ENCODE measurements at regions not wholly inside any gene's neighbourhood (a gene's known extent, or its start where the extent isn't known, plus 50 kb on each side); places are given as distances from the start of the nearest gene placed in this dataset.
"Not testable (repeated sequence)": the region's sequence is repeated elsewhere in the genome, so short reads cannot be mapped to it uniquely, and the experiment has no call there.

DNA sequence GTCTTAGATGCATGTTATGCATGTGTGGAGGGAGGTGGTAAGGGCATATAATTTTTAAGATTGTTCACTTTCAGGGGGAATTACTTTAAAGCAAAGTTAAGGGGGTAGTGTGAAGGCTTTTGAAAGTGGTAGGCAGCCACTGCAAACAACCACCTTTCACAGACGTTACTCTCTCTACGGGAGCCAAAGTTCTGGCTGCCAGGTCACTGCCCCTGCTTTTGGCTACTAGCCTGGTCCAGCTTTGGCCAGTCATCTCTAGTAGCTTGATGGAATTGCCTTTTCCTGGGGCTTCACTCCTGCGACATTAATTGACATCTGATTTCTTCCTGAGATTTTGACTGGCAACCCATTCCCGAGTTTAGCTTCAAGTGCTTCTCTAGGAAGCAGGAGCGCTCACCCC, 397.5 kb downstream of the CDH11 start:
- DNase-seq (ENCODE audit: low spot score), result no peak

DNA sequence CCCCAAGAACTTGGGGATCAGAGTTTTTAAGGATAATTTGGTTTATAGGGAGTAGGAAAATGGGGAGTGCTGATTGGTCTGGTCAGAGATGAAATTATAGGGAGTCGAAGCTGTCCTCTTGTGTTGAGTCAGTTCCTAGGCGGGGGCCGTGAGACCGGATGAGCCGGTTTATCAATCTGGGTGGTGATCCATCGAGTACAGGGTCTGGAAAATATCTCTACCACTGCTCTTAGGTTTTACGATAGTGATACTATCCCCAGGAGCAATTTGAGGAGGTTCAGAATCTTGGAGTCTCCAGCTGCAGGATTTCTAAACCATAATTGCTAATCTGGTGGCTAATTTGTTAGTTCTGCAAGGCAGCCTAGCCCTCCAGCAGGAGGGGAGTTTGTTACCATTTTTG, 403.4 kb downstream of the CDH11 start:
- no peak for DNase-seq (ENCODE audit: low spot score)

- DNase-seq (ENCODE audit: low spot score), result no peak
Measured at GRCh38 chr16:64717871-64718270, 404.0 kb downstream of the CDH11 start.

- DNase-seq (ENCODE audit: low spot score), result no peak
Measured at GRCh38 chr16:64715624-64716023, 406.2 kb downstream of the CDH11 start.

DNA sequence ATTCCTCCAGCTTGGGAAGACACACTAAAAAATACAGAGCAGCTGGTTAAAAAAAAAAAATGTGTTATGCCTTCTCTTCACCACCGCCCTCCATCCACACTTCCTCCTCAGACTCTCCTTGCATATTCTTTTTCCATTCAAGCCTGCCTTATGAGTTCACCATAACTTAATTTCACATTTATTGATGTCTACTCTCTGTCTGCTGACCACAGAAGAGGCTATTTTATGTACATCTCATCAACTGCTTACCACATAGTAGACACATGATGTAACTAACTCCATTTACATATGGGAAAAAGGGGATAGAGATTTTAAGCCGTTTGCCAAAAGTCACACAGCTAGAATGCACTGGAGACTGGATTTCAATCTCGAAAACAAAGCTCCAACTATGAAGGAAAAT, 409.8 kb downstream of the CDH11 start:
- DNase-seq (ENCODE audit: low spot score), result no peak

GRCh38 chr16:64711596-64711995, 410.3 kb downstream of the CDH11 start:
- DNase-seq (ENCODE audit: low spot score), result no peak

- no peak for DNase-seq (ENCODE audit: low spot score)
Measured at GRCh38 chr16:64711026-64711425, 410.8 kb downstream of the CDH11 start.

GRCh38 chr16:64705443-64705842, 416.4 kb downstream of the CDH11 start:
- DNase-seq (ENCODE audit: low spot score), result no peak

DNA sequence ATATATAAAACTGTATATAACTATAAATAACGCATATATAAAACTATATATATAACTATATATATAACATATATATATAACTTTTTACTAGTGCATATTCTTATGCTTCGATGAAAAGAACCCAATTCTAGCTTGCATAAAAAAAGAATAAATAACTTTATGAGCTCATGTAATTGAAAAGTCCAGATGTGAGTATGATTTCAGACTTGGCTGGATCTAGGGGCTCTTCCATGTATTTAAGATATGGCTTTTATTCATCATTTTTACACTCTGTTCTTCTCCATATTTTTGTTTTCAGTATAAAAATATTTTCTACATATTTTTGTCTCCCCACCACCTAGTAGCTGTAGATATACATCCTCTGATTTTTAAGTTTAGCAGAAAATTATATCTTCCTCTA, 417.5 kb downstream of the CDH11 start:
- no peak for DNase-seq (ENCODE audit: low spot score)

DNA sequence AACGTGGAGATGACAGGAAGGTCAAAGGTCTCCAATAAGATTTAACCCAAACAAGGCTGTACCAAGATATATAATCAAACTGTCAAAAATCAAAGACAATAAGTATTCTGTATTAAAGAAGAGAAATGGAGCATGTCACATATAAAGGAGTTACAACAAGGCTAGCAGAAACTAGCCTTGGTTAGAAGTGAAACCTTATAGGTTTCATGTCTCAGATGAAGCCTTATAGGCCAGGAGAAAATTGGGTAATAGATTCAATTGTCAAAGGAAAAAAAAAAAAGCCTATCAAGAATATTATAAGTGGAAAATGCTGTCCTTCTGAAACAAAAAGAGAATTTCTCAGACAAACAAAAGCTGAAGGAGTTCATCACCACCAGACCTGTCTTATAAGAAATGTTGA, 419.4 kb downstream of the CDH11 start:
- no peak for DNase-seq (ENCODE audit: low spot score)

DNA sequence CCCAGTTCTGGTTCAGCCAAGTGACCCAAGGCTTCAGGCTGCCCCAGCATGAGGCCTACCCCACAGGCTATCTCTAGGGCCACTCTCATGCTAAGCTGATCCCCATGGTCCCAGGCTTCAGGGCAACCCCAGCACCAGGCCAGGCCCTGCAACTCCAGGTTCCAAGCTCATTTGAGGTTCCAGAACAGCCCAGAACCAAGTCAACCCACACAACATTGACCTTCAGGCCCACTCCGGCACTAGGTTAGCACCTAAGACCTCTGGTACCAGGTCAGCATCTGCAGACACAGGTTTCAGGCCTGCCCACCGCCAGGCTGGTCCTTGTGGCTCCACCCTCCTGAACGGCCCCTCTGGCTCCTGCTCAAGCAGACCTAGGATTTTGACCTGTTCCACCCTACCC, 421.2 kb downstream of the CDH11 start:
- DNase-seq (ENCODE audit: low spot score), result no peak

DNA sequence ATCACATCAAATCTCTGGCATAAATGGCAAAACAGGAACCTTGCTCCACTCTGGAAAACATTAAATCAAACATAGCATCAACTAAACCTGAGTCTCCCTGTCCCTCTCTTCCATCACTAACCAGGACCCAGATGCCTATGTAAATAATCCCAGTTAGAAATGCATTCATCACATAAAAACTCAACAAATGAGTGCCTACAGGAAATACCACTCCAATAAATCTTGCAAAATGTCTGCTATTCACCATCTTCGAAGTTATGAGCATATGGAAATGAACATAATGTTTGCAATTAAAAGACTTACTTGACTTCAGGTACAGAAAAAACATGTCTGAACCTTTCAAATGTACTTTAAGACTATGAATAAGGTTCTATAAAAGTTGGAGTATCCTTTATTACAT, 425.0 kb downstream of the CDH11 start:
- no peak for DNase-seq (ENCODE audit: low spot score)

DNA sequence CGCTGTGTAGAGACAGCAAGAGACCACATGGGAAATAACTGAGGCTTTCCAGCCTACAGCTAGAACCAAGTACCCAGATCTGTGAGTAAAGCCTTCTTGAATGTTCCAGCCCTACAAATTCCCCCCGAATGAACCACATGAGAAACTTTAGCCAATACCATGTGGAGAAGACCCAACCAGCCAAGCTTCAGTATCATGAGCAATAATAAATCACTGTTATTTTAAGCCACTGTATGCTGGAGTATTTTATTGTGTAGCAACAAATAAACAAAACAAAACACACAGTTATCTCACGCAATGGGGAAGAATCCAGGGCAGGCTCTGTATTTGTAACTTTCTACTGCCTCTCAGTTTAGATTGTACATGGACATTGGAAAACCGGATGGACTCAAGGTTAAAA, 426.2 kb downstream of the CDH11 start:
- no peak for DNase-seq (ENCODE audit: low spot score)

GRCh38 chr16:64693946-64694345, 427.9 kb downstream of the CDH11 start:
- no peak for DNase-seq (ENCODE audit: low spot score)

GRCh38 chr16:64687786-64688185, 434.1 kb downstream of the CDH11 start:
- DNase-seq (ENCODE audit: low spot score), result no peak

GRCh38 chr16:64687123-64687522, 434.7 kb downstream of the CDH11 start:
- DNase-seq (ENCODE audit: low spot score), result no peak

GRCh38 chr16:64679976-64680690, 441.7 kb downstream of the CDH11 start:
- no peak for DNase-seq (ENCODE audit: low spot score)

GRCh38 chr16:64669573-64669972, 452.3 kb downstream of the CDH11 start:
- no peak for DNase-seq (ENCODE audit: low spot score)

- DNase-seq (ENCODE audit: low spot score), result no peak
Measured at GRCh38 chr16:64667334-64667877, 454.5 kb downstream of the CDH11 start.

GRCh38 chr16:64662312-64662711, 459.6 kb downstream of the CDH11 start:
- DNase-seq (ENCODE audit: low spot score), result not testable (repeated sequence)

GRCh38 chr16:64659866-64660265, 462.0 kb downstream of the CDH11 start:
- no peak for DNase-seq (ENCODE audit: low spot score)

DNA sequence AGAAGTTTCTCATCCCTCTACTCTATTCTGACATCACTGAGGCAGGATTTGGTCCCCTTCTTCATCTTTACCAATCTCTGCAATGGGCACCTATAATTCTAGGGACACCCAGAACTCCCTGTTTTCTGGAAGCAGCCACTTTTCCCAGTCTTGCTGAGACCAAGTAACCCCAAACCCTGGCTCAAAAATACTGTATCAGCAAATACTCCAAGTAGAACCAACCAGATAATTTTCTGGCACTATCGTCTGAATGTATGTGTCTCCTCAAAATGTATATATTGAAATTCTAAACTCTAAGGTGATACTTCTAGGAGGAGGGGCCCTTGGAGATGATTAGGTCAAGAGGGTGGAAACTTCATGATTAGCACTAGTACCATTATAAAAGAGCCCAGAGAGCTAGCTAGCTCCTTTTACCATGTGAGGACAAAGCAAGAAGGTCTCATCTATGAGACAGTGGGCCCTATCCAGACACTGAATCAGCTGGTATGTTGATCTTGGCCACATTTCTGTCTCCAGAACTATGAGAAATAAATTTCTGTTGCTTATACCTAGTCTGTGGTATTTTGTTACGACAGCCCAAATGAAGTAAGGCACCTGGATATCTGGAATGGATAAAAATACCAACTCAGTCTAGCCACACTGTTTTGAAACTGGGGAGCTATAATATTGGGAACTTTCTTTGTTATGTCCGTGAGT, 464.4 kb downstream of the CDH11 start:
- no peak for DNase-seq (ENCODE audit: low spot score)

DNA sequence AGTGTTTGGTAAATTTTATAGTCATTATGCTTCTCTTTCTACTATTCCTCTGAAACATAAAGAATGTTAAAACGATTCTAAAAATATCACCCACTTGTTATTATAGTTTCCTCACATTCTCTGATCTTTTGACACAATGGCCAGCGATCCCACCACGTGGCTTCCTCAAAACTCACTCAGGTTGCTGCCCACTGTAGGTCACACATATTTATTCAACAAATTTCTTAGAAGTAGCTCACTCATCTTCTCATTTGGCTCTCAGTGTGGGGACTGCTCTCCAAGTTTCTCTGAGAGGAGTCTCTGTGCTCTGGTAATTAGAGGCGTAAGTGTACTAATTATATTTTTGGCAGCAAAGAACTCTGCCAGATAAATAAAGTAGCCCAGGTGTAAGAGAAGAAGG, 465.4 kb downstream of the CDH11 start:
- no peak for DNase-seq (ENCODE audit: low spot score)

- no peak for DNase-seq (ENCODE audit: low spot score)
Measured at GRCh38 chr16:64654178-64654577, 467.7 kb downstream of the CDH11 start.
